GM18909 (cell line): ENCODE measurements at regions not wholly inside any gene's neighbourhood (a gene's known extent, or its start where the extent isn't known, plus 50 kb on each side); places are given as distances from the start of the nearest gene placed in this dataset.
"Not testable (repeated sequence)": the region's sequence is repeated elsewhere in the genome, so short reads cannot be mapped to it uniquely, and the experiment has no call there.

Experiments
- ATAC-seq: cut with Tn5 transposase; IDR thresholded peaks from one replicate; pipeline ENCODE4 v1.9.1; 2021; ENCODE audit warnings: mild to moderate bottlenecking; ENCODE audit not compliant: unreplicated experiment, poor library complexity

DNA sequence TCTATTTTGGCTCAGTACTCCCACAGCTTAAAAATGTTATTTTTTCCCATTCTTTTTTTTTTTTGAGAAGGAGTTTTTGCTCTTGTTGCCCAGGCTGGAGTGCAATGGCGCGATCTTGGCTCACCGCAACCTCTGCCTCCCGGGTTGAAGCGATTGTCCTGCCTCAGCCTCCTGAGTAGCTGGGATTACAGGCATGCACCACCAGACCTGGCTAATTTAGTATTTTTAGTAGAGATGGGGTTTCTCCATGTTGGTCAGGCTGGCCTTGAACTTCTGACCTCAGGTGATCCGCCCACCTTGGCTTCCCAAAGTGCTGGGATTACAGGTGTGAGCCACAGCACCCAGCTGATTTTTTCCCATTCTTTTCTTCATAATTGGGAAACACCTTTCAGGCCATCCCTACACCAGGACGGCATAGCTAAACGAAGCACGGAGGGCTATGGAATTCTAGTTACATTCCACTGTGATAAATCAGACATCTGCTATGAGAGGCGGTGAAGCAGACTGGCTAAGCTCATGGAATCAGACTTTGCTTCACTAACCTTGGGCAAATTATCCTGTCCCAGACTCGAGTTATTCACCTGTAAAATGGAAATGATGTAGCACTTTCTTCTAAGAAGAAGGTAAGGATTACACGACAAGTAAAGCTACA, 68.7 kb upstream of the ZFAND5 start:
- not testable (repeated sequence) for ATAC-seq

DNA sequence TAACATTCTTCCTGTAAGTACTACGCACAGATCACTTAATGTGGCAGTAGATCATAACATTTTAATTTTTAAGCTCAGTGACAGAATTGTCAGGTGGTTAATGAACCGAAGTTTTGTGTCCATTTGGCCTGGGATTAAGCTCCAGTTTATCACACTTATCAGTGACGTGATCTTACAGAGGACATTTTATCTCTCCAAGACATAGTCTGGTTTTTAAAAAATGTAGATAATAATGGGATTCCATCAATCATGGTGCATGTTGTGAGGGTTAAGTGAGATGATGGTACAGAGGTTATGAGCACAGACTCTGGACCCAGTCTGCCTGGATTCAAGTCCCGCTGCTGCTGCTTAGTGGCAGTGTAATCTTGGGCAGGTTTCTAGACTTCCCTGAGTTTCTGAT, 66.0 kb upstream of the ZFAND5 start:
- ATAC-seq, result no peak

DNA sequence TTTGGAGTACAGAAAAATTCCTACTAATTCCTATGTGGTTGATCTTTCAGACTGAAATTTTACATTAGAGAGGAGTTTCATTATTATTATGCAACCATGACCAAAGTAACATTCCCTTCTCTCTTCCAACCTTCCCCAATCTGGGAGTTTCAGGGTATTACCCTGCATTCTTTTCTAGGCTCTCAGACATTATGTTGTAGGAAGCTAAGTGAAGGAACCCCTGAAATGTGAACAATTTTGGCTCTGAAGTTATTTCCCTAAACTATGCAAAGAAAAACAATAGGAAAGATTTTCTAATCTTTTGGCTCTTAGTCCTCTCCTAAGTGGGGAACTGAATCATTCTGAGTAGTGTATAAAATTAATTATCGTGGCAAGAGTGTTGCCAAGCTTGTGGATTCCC, 63.3 kb upstream of the ZFAND5 start:
- ATAC-seq, result no peak

DNA sequence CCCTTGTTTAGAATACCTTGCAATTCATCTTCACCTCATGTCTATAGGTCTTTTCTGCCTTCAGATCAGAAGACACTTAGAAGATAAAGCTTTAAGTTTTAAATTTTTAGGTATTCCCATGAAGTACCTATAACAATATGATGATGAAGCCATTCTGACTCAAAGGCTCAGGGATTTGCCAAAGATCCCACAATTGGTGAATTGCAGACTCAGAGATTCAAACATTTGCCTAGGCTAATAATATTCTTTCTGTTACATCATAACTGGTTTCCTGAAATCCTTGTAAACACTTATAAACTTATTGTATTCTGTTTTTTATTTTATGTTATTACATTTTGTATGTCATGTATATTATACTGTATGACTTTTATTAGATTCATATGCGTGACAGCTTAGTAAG, 62.8 kb upstream of the ZFAND5 start:
- no peak for ATAC-seq

DNA sequence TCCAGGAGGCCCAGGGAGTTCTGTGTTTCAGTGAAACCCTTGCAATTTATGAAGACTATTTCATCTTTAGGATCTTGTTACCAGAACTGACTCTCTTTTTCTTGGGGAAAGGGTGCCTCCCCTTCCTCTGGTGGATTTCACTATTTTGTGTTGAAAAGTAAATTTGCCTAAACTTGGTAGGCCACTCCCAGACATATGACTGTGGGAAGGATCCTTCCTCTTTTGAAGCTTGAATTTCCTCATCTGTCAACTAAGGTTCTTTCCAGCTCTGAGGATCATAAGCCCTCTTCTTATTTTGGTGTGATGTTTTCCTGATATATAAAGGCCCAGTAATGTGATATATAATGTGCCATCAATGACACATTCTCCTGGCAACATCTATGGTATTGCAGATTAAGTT, 59.1 kb upstream of the ZFAND5 start:
- ATAC-seq, result no peak

DNA sequence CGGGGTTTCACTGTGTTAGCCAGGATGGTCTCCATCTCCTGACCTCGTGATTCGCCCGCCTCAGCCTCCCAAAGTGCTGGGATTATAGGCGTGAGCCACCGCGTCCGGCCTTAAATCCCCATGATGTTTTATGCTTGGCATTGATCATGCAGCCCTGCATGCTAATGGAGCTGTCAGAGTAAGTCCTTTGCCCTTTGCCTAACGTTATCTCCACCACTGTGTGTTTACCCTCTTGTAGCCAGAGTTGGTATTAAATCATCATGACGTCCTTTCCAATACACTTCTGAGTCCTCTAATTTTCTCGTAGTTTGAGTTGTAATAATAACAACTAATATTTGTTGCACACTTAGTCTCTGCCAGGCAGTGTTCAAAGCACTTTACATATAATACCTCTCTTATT, 57.2 kb upstream of the ZFAND5 start:
- no peak for ATAC-seq

DNA sequence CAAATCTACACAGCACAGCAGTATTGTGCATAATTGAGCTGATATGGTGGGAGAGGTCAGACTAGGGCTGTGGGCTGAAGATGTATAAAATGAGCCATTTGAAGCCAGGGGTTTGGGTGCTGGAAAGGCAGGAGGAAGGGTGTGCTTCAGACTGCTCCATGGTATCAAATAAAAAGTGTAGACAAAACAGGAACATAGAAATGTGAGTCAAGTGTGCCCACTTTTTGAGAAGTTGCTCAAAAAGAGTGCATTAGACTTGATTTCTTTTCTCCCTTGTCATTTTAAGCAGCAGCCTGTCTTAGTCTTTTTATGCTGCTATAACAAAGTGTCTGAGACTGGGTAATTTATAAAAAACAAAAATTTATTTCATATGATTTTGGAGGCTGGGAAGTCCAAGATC, 55.8 kb upstream of the ZFAND5 start:
- ATAC-seq, result no peak

DNA sequence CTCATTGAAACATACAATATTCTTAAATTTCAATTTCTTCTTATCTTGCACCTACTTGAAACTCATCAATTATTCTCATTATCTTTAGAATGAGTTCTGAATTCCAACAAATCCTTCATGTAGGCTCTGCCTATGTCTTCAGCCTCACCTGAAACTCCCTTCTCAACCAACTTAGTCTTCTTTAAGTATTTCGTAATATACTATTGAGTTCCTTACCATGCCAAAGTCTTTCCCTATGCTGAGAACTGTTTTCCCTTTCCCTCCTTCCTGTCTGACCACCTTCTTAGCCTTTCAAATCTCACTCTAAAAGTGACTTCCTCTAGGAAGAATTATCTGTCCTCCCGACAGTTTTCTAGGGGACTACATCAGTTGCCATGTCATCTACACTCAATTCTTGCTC, 50.9 kb upstream of the ZFAND5 start:
- no peak for ATAC-seq

DNA sequence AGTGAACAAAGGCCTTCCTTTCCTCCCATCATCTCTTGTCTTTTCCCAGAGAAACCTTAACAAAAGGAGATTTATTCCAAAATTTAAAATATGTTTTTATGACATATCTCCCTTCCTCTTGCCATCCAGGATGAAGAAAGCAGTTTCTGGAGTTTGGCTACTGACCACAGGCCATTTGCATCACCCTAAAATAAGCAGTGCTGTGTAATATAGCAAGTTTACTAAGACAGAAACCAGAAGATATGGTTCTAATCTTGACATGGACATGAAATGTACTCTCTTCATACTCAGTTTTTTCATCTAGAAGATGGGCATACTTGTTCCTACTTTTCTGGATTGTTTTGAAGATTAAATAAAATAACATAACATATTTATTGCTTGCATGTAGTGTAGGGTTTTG, 50.2 kb upstream of the ZFAND5 start:
- no peak for ATAC-seq
